Panc1 (cell line): ENCODE measurements at regions not wholly inside any gene's neighbourhood (a gene's known extent, or its start where the extent isn't known, plus 50 kb on each side); places are given as distances from the start of the nearest gene placed in this dataset.

ENCODE experiments used
- ATAC-seq: fragments of 200-7000 bp; cut with Tn5 transposase; 2 replicates; pipeline ENCODE4 v1.9.1; 2020; ENCODE audit warnings: mild to moderate bottlenecking, moderate library complexity
- BruUV-seq: library from RNA; stranded (reverse); fragments of 400-500 nt; replicated peaks from 2 replicates; lab custom pipeline; 2021; lab: Mats Ljungman, UMichigan
- CTCF ChIA-PET: fragments of 300-600 bp; sonication (Branson Sonifier 250); formaldehyde crosslinking; loops from one replicate; lab custom pipeline; 2022; ENCODE audit warnings: antibody characterized with exemption; lab: Charles Lee
- POLR2A ChIA-PET: fragments of 300-600 bp; sonication (Branson Sonifier 250); formaldehyde crosslinking; loops from one replicate; lab custom pipeline; 2022; ENCODE audit warnings: antibody characterized with exemption; lab: Charles Lee
- DNase-seq: peaks from one replicate; pipeline ENCODE4 v3.0.0-alpha.2; 2010; ENCODE audit warnings: low read depth, low spot score
- H3K27ac ChIP-seq: 2 replicates; pipeline ENCODE4 v1.5.1; 2011; ENCODE audit warnings: mild to moderate bottlenecking, low read length, inconsistent platforms
- H3K27me3 ChIP-seq: fragments of 200-500 bp; sonication (Bioruptor generic); 2 replicates; pipeline ENCODE4 v1.6.0; 2014; ENCODE audit warnings: low read length, inconsistent platforms; ENCODE audit not compliant: control insufficient read depth, insufficient read depth
- H3K36me3 ChIP-seq: fragments of 200-500 bp; sonication (Bioruptor generic); 2 replicates; pipeline ENCODE4 v1.5.1; 2014; ENCODE audit warnings: inconsistent platforms, mild to moderate bottlenecking, low read length, moderate library complexity; ENCODE audit not compliant: control insufficient read depth, insufficient read depth
- H3K4me1 ChIP-seq: 2 replicates; pipeline ENCODE4 v1.5.1; 2011; ENCODE audit warnings: inconsistent platforms, mild to moderate bottlenecking, low read length, moderate library complexity; ENCODE audit not compliant: control insufficient read depth, insufficient read depth
- H3K4me3 ChIP-seq, 2 experiments: 2 replicates each; pipeline ENCODE4 v1.5.1; 2011 to 2012; ENCODE audit warnings: low read depth in 2 of 2, low read length in 2 of 2, mild to moderate bottlenecking in 2 of 2, inconsistent platforms in 1 of 2, moderate library complexity in 1 of 2
- H3K9me3 ChIP-seq: fragments of 200-500 bp; sonication (Bioruptor generic); 2 replicates; pipeline ENCODE4 v1.5.1; 2014; ENCODE audit warnings: low read depth, mild to moderate bottlenecking, inconsistent platforms, low read length, moderate library complexity; ENCODE audit not compliant: control insufficient read depth, insufficient read depth
- POLR2AphosphoS5 ChIP-seq: IDR thresholded peaks from 2 replicates; pipeline ENCODE4 v1.6.1; 2012; ENCODE audit warnings: mild to moderate bottlenecking, low read depth, low read length, moderate library complexity
- SIN3A ChIP-seq: IDR thresholded peaks from 2 replicates; pipeline ENCODE4 v1.6.1; 2012; ENCODE audit warnings: low read depth, mild to moderate bottlenecking, low read length, moderate library complexity, borderline replicate concordance; ENCODE audit not compliant: insufficient read depth
- TCF7L2 ChIP-seq: IDR thresholded peaks from 2 replicates; pipeline ENCODE4 v1.6.1; 2011; ENCODE audit warnings: mild to moderate bottlenecking, low read depth, low read length, inconsistent platforms
- in situ Hi-C: cut with HindIII; loops from 2 replicates; pipeline ENCODE4 v1.10.0; 2016; ENCODE audit warnings: low sequenced_read_pairs, low pct_unique_long_range_greater_than_20kb
- intact Hi-C: fragments of 100-400 bp; cut with micrococcal nuclease; formaldehyde crosslinking; loops from one replicate; pipeline ENCODE4 v1.10.0; 2022; ENCODE audit not compliant: unreplicated experiment
- TF ChIP-seq, protein P1 (sequence below), 2 experiments: IDR thresholded peaks; 2 replicates each; pipeline ENCODE4 v1.6.1; 2011 to 2012; ENCODE audit warnings: low read depth in 2 of 2, control low read depth in 1 of 2, low read length in 1 of 2, mild to moderate bottlenecking in 1 of 2, moderate library complexity in 1 of 2; ENCODE audit not compliant: insufficient read depth in 1 of 2
- TF ChIP-seq, protein P2 (sequence below): fragments of 450-650 bp; IDR thresholded peaks from 2 replicates; pipeline ENCODE4 v1.5.1; 2017; ENCODE audit warnings: mild to moderate bottlenecking

DNA sequence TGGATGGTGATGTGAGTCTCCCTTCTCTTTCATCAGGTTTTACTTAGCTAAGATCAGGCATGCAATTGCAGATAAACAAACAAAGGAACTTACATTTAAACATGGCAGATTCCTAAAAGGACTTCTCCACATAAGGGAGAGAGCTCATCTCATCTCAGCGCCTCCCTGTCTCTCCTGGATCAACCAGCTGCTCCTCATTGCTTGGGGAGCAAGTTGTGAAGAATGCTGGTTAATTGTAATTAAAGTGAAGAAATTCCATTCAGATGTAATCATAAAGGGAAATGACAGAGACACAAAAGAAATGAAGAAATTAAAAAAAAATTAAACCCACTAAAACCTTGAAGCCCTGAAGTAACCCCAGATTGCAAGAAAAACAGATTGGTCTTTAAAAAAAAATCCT is 104.4 kb upstream of the DIO2 start:
- DNase-seq, result no peak
- POLR2A ChIA-PET, result no interaction called here
- Histone ChIP-seq H3K36me3 (no peaks in the 10 kb centered on the region), H3K27me3 (no peaks in the 10 kb centered on the region), H3K9me3 (no peaks in the 10 kb centered on the region), H3K27ac (no peak overlapping the region), H3K4me3 (no peak overlapping the region), H3K4me1 (no peaks in the 10 kb centered on the region)
- in situ Hi-C loops, result no loop called here
- CTCF ChIA-PET, result no interaction called here
- TF ChIP-seq TCF7L2 (no peak), POLR2AphosphoS5 (no peak), SIN3A (no peak)
- TF ChIP-seq, protein P1, sequence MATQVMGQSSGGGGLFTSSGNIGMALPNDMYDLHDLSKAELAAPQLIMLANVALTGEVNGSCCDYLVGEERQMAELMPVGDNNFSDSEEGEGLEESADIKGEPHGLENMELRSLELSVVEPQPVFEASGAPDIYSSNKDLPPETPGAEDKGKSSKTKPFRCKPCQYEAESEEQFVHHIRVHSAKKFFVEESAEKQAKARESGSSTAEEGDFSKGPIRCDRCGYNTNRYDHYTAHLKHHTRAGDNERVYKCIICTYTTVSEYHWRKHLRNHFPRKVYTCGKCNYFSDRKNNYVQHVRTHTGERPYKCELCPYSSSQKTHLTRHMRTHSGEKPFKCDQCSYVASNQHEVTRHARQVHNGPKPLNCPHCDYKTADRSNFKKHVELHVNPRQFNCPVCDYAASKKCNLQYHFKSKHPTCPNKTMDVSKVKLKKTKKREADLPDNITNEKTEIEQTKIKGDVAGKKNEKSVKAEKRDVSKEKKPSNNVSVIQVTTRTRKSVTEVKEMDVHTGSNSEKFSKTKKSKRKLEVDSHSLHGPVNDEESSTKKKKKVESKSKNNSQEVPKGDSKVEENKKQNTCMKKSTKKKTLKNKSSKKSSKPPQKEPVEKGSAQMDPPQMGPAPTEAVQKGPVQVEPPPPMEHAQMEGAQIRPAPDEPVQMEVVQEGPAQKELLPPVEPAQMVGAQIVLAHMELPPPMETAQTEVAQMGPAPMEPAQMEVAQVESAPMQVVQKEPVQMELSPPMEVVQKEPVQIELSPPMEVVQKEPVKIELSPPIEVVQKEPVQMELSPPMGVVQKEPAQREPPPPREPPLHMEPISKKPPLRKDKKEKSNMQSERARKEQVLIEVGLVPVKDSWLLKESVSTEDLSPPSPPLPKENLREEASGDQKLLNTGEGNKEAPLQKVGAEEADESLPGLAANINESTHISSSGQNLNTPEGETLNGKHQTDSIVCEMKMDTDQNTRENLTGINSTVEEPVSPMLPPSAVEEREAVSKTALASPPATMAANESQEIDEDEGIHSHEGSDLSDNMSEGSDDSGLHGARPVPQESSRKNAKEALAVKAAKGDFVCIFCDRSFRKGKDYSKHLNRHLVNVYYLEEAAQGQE (IDR thresholded peaks at IDR 0.05; ENCODE audit: insufficient read depth in 1 of 2, low read depth in 2 of 2, low read length in 1 of 2), result no peak
- TF ChIP-seq, protein P2, sequence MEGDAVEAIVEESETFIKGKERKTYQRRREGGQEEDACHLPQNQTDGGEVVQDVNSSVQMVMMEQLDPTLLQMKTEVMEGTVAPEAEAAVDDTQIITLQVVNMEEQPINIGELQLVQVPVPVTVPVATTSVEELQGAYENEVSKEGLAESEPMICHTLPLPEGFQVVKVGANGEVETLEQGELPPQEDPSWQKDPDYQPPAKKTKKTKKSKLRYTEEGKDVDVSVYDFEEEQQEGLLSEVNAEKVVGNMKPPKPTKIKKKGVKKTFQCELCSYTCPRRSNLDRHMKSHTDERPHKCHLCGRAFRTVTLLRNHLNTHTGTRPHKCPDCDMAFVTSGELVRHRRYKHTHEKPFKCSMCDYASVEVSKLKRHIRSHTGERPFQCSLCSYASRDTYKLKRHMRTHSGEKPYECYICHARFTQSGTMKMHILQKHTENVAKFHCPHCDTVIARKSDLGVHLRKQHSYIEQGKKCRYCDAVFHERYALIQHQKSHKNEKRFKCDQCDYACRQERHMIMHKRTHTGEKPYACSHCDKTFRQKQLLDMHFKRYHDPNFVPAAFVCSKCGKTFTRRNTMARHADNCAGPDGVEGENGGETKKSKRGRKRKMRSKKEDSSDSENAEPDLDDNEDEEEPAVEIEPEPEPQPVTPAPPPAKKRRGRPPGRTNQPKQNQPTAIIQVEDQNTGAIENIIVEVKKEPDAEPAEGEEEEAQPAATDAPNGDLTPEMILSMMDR, result no peak
- intact Hi-C loops, result no loop called here
- BruUV-seq, result no TSS peak
- ATAC-seq, result no peak

DNA sequence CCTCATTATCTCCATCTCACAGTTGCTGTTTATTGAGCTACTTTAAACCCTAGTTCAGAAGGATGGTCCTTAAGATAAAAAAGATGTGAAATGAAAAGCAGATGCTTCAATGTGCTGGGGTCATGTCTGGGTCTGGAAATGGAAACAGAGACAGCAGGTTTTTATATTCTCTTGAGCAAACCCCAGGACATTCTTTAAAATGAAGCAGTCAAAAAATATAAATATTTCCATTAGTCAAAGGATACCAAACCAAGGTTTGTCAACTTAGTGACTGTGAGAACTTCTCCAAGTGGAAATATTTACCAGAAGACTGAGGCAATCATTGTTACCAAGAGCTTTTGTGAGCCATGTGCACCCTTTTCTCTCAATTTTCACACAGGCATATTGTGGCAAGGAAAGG is 102.5 kb upstream of the DIO2 start:
- no peak overlapping the region for H3K4me3 ChIP-seq
- H3K4me1 ChIP-seq, result no peaks in the 10 kb centered on the region
- intact Hi-C loops (no loop called here), in situ Hi-C loops (no loop called here)
- no peaks in the 10 kb centered on the region for H3K27me3 ChIP-seq
- DNase-seq, result no peak
- ATAC-seq, result no peak
- no peaks in the 10 kb centered on the region for H3K9me3 ChIP-seq
- BruUV-seq, result no TSS peak
- TF ChIP-seq, protein P2, result no peak
- TF ChIP-seq, protein P1 (IDR thresholded peaks at IDR 0.05; ENCODE audit: insufficient read depth in 1 of 2, low read depth in 2 of 2, low read length in 1 of 2), result no peak
- TF ChIP-seq TCF7L2, result no peak
- no peak for TF ChIP-seq SIN3A
- TF ChIP-seq POLR2AphosphoS5, result no peak
- H3K27ac ChIP-seq, result no peak overlapping the region
- no peaks in the 10 kb centered on the region for H3K36me3 ChIP-seq
- ChIA-PET POLR2A (no interaction called here), CTCF (no interaction called here)
